Prostate gland (tissue), 2 donors: ENCODE measurements at regions not wholly inside any gene's neighbourhood (a gene's known extent, or its start where the extent isn't known, plus 50 kb on each side); places are given as distances from the start of the nearest gene placed in this dataset.

Source experiments
- CTCF ChIP-seq, 4 experiments: fragments of 200-600 bp in 2 of 4; fragments of 450-650 bp in 2 of 4; sonication (generic) in 2 of 4; IDR thresholded peaks; 1 replicate in 3 of 4; 2 replicates in 1 of 4; pipeline ENCODE4 v1.5.1; 2016 to 2019; ENCODE audit warnings: antibody characterized with exemption in 4 of 4, mild to moderate bottlenecking in 2 of 4, moderate library complexity in 2 of 4
- POLR2A ChIP-seq: fragments of 450-650 bp; IDR thresholded peaks from one replicate; pipeline ENCODE4 v1.6.1; 2016; ENCODE audit warnings: antibody characterized with exemption, mild to moderate bottlenecking
- POLR2AphosphoS5 ChIP-seq: sonication (generic); formaldehyde crosslinking; IDR thresholded peaks from one replicate; pipeline ENCODE4 v1.6.1; 2017; ENCODE audit warnings: antibody characterized with exemption

- TF ChIP-seq CTCF (IDR thresholded peaks at IDR 0.05) (no peak), POLR2AphosphoS5 (no peak), POLR2A (no peak)
Measured at GRCh38 chr2:77866661-77867060, 344.5 kb upstream of the LRRTM4 start.
